GM10266 (cell line): ENCODE measurements at regions not wholly inside any gene's neighbourhood (a gene's known extent, or its start where the extent isn't known, plus 50 kb on each side); places are given as distances from the start of the nearest gene placed in this dataset.

Source experiments
- DNase-seq: peaks from one replicate; pipeline ENCODE4 v3.0.0; 2012; ENCODE audit errors: extremely low spot score
- TF ChIP-seq, protein P1 (sequence below): IDR thresholded peaks from 2 replicates; pipeline ENCODE4 v1.5.1; 2012; ENCODE audit warnings: mild to moderate bottlenecking, low read depth; ENCODE audit not compliant: control insufficient read depth, insufficient read depth; ENCODE audit errors: missing control alignments

DNA sequence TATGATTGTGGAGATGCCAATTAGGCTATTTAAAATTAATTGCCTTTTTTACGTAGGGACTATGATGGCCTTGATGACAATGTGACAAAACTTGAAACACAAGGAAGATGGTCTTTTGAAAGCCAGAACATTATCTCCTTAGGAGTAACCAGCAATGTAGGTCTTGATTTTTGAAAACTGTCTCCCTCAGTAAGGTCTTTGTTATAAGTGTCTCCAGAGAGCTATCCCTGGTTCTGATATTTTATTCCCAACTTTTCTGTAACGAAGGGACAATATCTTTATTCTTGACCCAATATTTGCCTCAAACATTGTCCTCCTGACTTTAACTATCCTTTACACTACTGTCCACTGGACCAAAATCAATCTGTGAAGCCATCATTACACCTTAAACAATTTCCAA, 493.2 kb downstream of the CCDC85A start:
- TF ChIP-seq, protein P1, sequence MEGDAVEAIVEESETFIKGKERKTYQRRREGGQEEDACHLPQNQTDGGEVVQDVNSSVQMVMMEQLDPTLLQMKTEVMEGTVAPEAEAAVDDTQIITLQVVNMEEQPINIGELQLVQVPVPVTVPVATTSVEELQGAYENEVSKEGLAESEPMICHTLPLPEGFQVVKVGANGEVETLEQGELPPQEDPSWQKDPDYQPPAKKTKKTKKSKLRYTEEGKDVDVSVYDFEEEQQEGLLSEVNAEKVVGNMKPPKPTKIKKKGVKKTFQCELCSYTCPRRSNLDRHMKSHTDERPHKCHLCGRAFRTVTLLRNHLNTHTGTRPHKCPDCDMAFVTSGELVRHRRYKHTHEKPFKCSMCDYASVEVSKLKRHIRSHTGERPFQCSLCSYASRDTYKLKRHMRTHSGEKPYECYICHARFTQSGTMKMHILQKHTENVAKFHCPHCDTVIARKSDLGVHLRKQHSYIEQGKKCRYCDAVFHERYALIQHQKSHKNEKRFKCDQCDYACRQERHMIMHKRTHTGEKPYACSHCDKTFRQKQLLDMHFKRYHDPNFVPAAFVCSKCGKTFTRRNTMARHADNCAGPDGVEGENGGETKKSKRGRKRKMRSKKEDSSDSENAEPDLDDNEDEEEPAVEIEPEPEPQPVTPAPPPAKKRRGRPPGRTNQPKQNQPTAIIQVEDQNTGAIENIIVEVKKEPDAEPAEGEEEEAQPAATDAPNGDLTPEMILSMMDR, result no peak
- no peak for DNase-seq

DNA sequence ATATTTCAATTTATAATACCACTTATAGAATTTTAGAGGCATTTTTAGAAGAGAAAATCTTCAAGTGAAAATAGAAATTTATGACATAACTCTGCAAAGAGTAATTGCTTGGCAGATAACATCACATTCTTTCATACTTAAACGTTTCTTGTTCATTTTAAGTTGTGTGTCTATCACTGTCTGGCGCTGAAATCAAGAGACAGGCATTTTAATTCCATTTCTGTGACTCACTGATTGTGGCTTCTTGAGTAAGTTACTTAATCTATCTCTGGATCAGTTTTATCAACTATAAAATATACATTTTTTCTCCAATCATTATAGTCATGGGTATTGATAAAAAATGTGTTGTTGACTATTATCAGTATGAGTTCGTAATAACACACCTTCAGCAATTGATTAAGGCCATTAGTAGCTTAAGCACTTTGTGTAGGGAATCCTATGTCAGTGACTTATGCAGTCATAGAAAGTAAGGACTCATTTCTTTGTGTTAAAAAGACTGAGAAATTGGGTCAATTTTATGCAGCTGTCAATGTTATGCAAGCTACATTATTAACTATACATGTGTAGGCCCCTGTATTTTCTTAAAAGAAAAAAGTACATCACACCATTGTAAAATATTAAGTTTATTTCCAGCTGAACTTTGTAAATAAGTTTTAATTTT, 497.3 kb downstream of the CCDC85A start:
- TF ChIP-seq, protein P1, result no peak
- no peak for DNase-seq

DNA sequence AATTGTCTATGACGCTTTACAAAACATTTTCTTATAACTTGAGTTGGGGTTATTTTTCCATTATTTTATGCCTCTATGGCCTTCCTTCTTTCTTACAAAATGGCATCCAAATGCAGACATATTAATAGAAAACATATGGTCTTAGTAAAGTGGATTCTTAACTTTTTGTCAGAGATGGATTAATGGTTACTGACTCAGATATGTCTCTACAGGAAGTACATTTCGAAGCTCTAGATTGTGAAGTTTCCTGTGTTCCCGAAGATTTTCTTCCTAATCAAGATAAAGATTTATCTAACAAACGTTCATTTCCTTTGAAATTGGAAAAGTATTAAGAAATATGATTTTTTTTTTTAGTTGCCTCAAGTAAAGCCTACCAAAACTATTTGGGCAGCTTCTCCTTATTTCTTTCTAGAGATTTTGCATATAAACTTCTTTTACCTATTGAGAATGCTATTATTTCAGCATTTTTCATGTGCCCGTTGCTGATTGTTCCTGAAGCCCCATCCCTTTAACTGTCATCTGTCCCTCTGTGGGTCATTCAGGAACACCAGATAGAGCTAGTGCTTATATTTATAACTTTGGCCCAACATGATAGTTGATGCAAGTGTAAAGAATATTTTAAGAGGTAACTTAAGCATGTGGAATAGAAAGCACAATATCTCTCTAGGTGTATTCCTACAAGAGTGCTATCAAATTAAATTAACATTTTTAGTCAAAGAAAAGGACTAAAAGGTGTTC, 498.0 kb downstream of the CCDC85A start:
- TF ChIP-seq, protein P1, result no peak
- DNase-seq, result no peak

DNA sequence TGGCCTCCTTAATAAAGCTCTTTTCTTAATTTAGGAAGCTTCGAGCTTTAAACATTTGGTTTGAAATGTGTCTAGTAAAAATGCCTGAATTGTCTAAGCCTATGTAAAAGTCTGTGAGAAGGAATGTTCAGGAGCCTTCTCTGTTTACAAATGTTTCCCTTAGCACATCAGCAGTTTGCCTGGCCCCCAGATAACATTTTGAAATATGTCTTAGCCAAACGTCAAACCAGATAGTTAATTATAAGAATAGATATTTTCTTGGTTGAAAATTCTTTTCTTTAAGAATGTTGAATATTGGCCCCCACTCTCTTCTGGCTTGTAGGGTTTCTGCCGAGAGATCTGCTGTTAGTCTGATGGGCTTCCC, 498.6 kb downstream of the CCDC85A start:
- TF ChIP-seq, protein P1, result no peak
- no peak for DNase-seq

DNA sequence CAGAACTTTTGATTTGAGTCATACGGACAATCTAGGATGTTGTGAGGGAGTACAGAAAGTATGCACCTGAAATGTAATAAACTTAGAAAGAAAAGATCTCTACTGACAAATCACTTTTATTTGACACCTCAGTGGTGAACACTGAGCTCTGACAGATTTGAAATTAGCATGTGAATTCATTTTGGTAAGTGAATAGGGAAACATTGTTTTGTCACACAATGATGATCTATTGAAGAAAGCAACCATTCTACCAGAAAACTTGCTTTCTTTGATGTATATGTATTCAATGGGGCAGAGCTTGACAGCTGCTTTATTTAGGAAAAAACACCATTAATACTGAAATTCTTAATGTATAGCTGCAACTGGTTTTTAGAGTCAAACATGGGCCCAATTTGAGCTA, 500.5 kb downstream of the CCDC85A start:
- TF ChIP-seq, protein P1, result no peak
- DNase-seq, result no peak

DNA sequence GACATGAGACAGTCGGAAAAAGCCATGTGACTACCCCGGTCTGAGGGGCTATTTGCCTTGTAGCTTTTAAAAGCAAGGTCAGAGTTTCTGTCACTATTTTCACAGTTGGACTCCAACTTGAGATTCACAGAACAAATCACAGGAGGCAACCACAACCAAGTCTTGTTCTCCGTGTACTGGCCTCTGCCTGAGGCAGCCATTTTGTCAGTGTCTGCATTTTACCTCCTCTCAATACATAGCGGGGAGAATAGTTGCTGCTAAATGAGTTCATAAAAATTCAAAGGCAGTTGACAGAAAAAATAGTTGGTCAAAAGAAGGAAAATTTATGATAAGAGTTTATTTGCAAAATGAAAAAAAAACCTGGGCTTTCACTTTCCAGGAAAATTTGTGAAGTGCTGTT, 501.4 kb downstream of the CCDC85A start:
- TF ChIP-seq, protein P1, result no peak
- DNase-seq, result no peak

DNA sequence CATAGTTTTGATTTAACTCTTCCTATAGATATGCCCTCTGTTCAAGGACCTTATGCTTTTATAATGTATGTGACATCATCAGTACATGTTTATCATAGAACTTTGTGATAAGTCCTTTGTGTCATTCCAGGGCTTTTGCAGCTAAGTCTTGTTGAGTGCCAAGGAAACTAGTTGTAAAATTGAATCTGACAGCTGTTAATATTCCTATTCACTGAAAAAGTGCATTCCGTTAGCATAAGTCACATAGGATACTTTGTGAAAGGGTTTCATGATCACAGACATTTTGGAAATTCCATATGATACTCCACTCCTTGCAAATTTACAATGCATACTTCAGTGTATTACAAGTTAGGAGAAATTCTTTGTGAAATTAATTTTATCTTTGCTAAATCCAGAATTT, 503.4 kb downstream of the CCDC85A start:
- TF ChIP-seq, protein P1, result no peak
- DNase-seq, result no peak
